ENCODE measurements at regions not wholly inside any gene's neighbourhood (a gene's known extent, or its start where the extent isn't known, plus 50 kb on each side); places are given as distances from the start of the nearest gene placed in this dataset.

- Histone ChIP-seq H3K9ac (ENCODE audit: low read depth in 2 of 2, low read length in 2 of 2) (no peak overlapping the region), H3K9me3 (no peaks in the 10 kb centered on the region), H3K27me3 (no peaks in the 10 kb centered on the region), H3K4me3 (no peak overlapping the region), H3K36me3 (no peaks in the 10 kb centered on the region), H3K4me1 (no peaks in the 10 kb centered on the region), H3K27ac (no peak overlapping the region)
- TF ChIP-seq CTCF (IDR thresholded peaks at IDR 0.05), result no peak
- intact Hi-C loops (cut with DNase I), result no loop called here
- no peak for DNase-seq
These were observed 195.0 kb upstream of the RGS18 start for GRCh38 chr1:191963286-191963685.

GRCh38 chr1:191963781-191964455 is 194.3 kb upstream of the RGS18 start:
- DNase-seq, result no peak
- Histone ChIP-seq H3K4me1 (no peaks in the 10 kb centered on the region), H3K4me3 (no peak overlapping the region), H3K27me3 (no peaks in the 10 kb centered on the region), H3K27ac (no peak overlapping the region), H3K9ac (ENCODE audit: low read depth in 2 of 2, low read length in 2 of 2) (no peak overlapping the region), H3K36me3 (no peaks in the 10 kb centered on the region), H3K9me3 (no peaks in the 10 kb centered on the region)
- intact Hi-C loops (cut with DNase I), result no loop called here
- no peak for TF ChIP-seq CTCF (IDR thresholded peaks at IDR 0.05)

GRCh38 chr1:191969290-191969689 is 189.0 kb upstream of the RGS18 start:
- H3K36me3 ChIP-seq, result no peaks in the 10 kb centered on the region
- H3K4me3 ChIP-seq, result no peak overlapping the region
- no peak overlapping the region for H3K9ac ChIP-seq (ENCODE audit: low read depth in 2 of 2, low read length in 2 of 2)
- no peaks in the 10 kb centered on the region for H3K9me3 ChIP-seq
- no peaks in the 10 kb centered on the region for H3K4me1 ChIP-seq
- intact Hi-C loops (cut with DNase I), result no loop called here
- no peak for DNase-seq
- H3K27ac ChIP-seq, result no peak overlapping the region
- no peaks in the 10 kb centered on the region for H3K27me3 ChIP-seq
- no peak for TF ChIP-seq CTCF (IDR thresholded peaks at IDR 0.05)

- Histone ChIP-seq H3K4me3 (no peak overlapping the region), H3K4me1 (no peaks in the 10 kb centered on the region), H3K36me3 (no peaks in the 10 kb centered on the region), H3K27me3 (no peaks in the 10 kb centered on the region), H3K9me3 (no peaks in the 10 kb centered on the region), H3K27ac (no peak overlapping the region), H3K9ac (ENCODE audit: low read depth in 2 of 2, low read length in 2 of 2) (no peak overlapping the region)
- no peak for TF ChIP-seq CTCF (IDR thresholded peaks at IDR 0.05)
- intact Hi-C loops (cut with DNase I), result no loop called here
- DNase-seq, result no peak
These were observed 188.1 kb upstream of the RGS18 start for GRCh38 chr1:191970116-191970515.

- intact Hi-C loops (cut with DNase I), result no loop called here
- no peaks in the 10 kb centered on the region for H3K36me3 ChIP-seq
- no peak for TF ChIP-seq CTCF (IDR thresholded peaks at IDR 0.05)
- no peak overlapping the region for H3K4me3 ChIP-seq
- H3K9ac ChIP-seq (ENCODE audit: low read depth in 2 of 2, low read length in 2 of 2), result no peak overlapping the region
- no peak overlapping the region for H3K27ac ChIP-seq
- H3K9me3 ChIP-seq, result no peaks in the 10 kb centered on the region
- no peak for DNase-seq
- H3K4me1 ChIP-seq, result no peaks in the 10 kb centered on the region
- no peaks in the 10 kb centered on the region for H3K27me3 ChIP-seq
These were observed 186.8 kb upstream of the RGS18 start for GRCh38 chr1:191971447-191971846.

Data from colonic mucosa (tissue), 4 donors.